Fibroblast of villous mesenchyme (primary cell): ENCODE measurements at regions not wholly inside any gene's neighbourhood (a gene's known extent, or its start where the extent isn't known, plus 50 kb on each side); places are given as distances from the start of the nearest gene placed in this dataset.

Experiments used
- DNase-seq: peaks from one replicate; pipeline ENCODE4 v3.0.0-alpha.2; 2010; ENCODE audit warnings: low read depth
- H3K4me3 ChIP-seq: 2 replicates; pipeline ENCODE4 v1.5.1; 2011; ENCODE audit warnings: low read depth, mild to moderate bottlenecking, low read length
- TF ChIP-seq, protein P1 (sequence below): IDR thresholded peaks from 2 replicates; pipeline ENCODE4 v1.5.1; 2012; ENCODE audit warnings: low read depth, mild to moderate bottlenecking, low read length; ENCODE audit not compliant: insufficient read depth

DNA sequence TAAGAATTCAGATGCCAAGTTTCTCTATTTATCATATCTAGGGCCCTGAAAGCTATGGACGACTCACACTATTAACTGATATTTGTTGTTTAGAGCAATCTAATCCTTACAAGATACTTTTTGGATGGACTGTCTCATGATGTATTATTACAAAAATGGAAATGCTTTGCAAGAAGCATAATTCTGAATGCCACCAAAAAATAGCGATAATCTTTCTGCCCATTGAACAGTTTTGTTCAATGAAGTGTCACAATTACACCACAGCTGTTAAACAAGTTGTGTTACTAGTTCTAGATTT is 460.4 kb upstream of the JARID2 start:
- no peak overlapping the region for H3K4me3 ChIP-seq
- no peak for DNase-seq
- TF ChIP-seq, protein P1, sequence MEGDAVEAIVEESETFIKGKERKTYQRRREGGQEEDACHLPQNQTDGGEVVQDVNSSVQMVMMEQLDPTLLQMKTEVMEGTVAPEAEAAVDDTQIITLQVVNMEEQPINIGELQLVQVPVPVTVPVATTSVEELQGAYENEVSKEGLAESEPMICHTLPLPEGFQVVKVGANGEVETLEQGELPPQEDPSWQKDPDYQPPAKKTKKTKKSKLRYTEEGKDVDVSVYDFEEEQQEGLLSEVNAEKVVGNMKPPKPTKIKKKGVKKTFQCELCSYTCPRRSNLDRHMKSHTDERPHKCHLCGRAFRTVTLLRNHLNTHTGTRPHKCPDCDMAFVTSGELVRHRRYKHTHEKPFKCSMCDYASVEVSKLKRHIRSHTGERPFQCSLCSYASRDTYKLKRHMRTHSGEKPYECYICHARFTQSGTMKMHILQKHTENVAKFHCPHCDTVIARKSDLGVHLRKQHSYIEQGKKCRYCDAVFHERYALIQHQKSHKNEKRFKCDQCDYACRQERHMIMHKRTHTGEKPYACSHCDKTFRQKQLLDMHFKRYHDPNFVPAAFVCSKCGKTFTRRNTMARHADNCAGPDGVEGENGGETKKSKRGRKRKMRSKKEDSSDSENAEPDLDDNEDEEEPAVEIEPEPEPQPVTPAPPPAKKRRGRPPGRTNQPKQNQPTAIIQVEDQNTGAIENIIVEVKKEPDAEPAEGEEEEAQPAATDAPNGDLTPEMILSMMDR: no peak

DNA sequence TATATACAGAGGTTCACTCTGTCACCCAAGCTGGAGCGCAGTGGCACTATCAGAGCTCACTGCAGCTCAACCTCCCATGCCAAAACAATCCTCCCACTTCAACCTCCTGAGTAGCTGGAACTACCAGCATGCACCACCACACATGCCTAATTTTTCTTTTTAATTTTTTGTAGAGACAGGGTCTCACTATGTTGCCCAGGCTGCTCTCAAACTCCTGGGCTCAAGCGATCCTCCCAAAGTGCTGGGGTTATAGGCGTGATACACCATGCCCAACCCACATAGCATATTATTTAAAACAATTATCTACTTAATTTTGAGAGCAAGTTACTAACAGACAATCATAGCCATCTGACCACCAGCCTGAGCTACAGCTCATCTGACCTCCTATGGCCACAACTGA is 459.9 kb upstream of the JARID2 start:
- no peak overlapping the region for H3K4me3 ChIP-seq
- DNase-seq: no peak
- TF ChIP-seq, protein P1: no peak

- H3K4me3 ChIP-seq: no peak overlapping the region
- DNase-seq: no peak
- TF ChIP-seq, protein P1: no peak
Measured at GRCh38 chr6:14786455-14786854, 459.4 kb upstream of the JARID2 start.

DNA sequence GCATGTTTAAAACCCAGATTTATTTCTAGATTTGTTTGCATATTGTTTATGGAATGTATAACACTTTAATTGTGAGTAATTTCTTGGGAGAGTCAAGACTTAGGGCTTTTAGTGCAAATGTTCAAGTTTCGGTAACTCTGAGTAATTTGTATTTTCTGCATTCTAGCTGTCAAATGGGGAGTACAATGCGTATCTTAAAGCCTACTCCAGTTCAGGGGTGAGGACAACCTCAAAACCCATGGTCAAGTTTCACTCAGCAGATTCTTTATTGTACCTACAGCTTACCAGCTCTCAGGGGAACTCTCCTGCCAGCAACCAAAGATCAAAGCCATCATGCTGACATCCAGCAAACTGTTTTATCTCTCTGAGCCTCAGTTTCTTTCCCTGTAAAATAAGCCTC is 458.6 kb upstream of the JARID2 start:
- TF ChIP-seq, protein P1: no peak
- no peak overlapping the region for H3K4me3 ChIP-seq
- no peak for DNase-seq

- no peak overlapping the region for H3K4me3 ChIP-seq
- TF ChIP-seq, protein P1: no peak
- DNase-seq: no peak
Measured at GRCh38 chr6:14787677-14788076, 458.2 kb upstream of the JARID2 start.

DNA sequence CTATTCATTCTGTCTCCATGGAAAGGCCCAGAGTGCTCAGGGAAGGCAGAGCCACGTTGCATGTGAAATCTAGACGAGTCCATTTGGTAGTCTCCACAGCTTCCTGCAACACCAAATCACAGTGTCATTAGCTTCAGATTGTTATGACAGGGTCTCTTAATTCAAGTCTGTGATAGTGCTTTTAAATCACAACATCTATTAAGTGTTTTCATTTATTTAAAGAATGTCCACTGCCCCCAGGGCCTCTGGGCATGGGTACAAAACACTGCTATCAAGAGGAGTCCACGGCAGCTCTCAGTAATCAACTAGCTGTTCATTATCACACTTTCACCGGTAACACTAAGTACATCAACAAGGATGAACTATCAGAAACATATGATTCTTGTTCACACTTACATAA is 455.9 kb upstream of the JARID2 start:
- TF ChIP-seq, protein P1: no peak
- no peak for DNase-seq
- no peak overlapping the region for H3K4me3 ChIP-seq

- DNase-seq: no peak
- TF ChIP-seq, protein P1: no peak
- no peak overlapping the region for H3K4me3 ChIP-seq
Measured at GRCh38 chr6:14790976-14791375, 454.9 kb upstream of the JARID2 start.
